Gastroesophageal sphincter (tissue), 3 donors: ENCODE measurements at regions not wholly inside any gene's neighbourhood (a gene's known extent, or its start where the extent isn't known, plus 50 kb on each side); places are given as distances from the start of the nearest gene placed in this dataset.

ENCODE experiments used
- CTCF ChIP-seq, 4 experiments: fragments of 200-600 bp in 2 of 4; fragments of 450-650 bp in 2 of 4; sonication (generic) in 1 of 4; IDR thresholded peaks; one replicate each; pipeline ENCODE4 v1.5.1; 2017 to 2019; ENCODE audit warnings: antibody characterized with exemption in 4 of 4, mild to moderate bottlenecking in 2 of 4, moderate library complexity in 2 of 4
- POLR2A ChIP-seq, 2 donors: fragments of 450-650 bp; IDR thresholded peaks; one replicate each; pipeline ENCODE4 v1.6.1; 2017; ENCODE audit warnings: antibody characterized with exemption in 2 of 2, mild to moderate bottlenecking in 2 of 2, moderate library complexity in 1 of 2
- POLR2AphosphoS5 ChIP-seq: sonication (generic); formaldehyde crosslinking; IDR thresholded peaks from one replicate; pipeline ENCODE4 v1.6.1; 2017; ENCODE audit warnings: antibody characterized with exemption

GRCh38 chr7:32217341-32218153 is 147.3 kb upstream of the PDE1C start:
- no peak for TF ChIP-seq CTCF (IDR thresholded peaks at IDR 0.05)
- TF ChIP-seq POLR2AphosphoS5: no peak
- no peak for TF ChIP-seq POLR2A (IDR thresholded peaks at IDR 0.05)
